B cell (primary cell): ENCODE measurements at regions not wholly inside any gene's neighbourhood (a gene's known extent, or its start where the extent isn't known, plus 50 kb on each side); places are given as distances from the start of the nearest gene placed in this dataset.

Source experiments
- ATAC-seq: fragments of 200-7000 bp; cut with Tn5 transposase; one replicate; pipeline ENCODE4 v1.10.0; 2021; ENCODE audit warnings: low read depth, mild to moderate bottlenecking, moderate number of reproducible peaks, moderate library complexity
- CTCF ChIA-PET: fragments of 350-600 bp; sonication (Branson Sonifier 250); formaldehyde crosslinking; loops from one replicate; lab custom pipeline; 2021; ENCODE audit warnings: antibody characterized with exemption, inconsistent platforms; lab: Charles Lee
- POLR2A ChIA-PET: fragments of 350-600 bp; sonication (Branson Sonifier 250); formaldehyde crosslinking; loops from one replicate; lab custom pipeline; 2021; ENCODE audit warnings: antibody characterized with exemption; lab: Charles Lee
- DNase-seq: peaks from one replicate; pipeline ENCODE4 v3.0.0; 2013
- H2AFZ ChIP-seq: 2 replicates; pipeline ENCODE4 v1.6.1; 2012; ENCODE audit warnings: mild to moderate bottlenecking, low read depth, low read length; ENCODE audit not compliant: insufficient read depth, poor library complexity, severe bottlenecking
- H3K27ac ChIP-seq, 2 donors: 1 replicate in 1 of 2; 2 replicates in 1 of 2; pipeline ENCODE4 v1.5.1; 2012 to 2013; ENCODE audit warnings: low read length in 2 of 2, mild to moderate bottlenecking in 2 of 2, moderate library complexity in 1 of 2
- H3K27me3 ChIP-seq, 4 experiments: fragments of 200-600 bp in 1 of 4; sonication (generic) in 1 of 4; replicated peaks in 1 of 4; 1 replicate in 2 of 4; 2 replicates in 2 of 4; pipeline versions ENCODE4 v1.6.1 to v1.7.0; 2013 to 2016; ENCODE audit warnings: low read length in 3 of 4, mild to moderate bottlenecking in 2 of 4, mixed read lengths in 1 of 4, moderate library complexity in 1 of 4; ENCODE audit not compliant: insufficient read depth in 4 of 4, control insufficient read depth in 3 of 4; ENCODE audit errors: control extremely low read depth in 1 of 4
- H3K36me3 ChIP-seq, 2 experiments: replicated peaks in 1 of 2; 1 replicate in 1 of 2; 2 replicates in 1 of 2; pipeline versions ENCODE4 v1.6.1 to v1.7.1; 2013; ENCODE audit warnings: low read length in 1 of 2; ENCODE audit not compliant: insufficient read depth in 2 of 2, control insufficient read depth in 1 of 2; ENCODE audit errors: control extremely low read depth in 1 of 2, extremely low read depth in 1 of 2
- H3K4me1 ChIP-seq, 2 donors: fragments of 200-600 bp in 1 of 2; sonication (generic) in 1 of 2; 1 replicate in 1 of 2; 2 replicates in 1 of 2; pipeline versions ENCODE4 v1.5.1 to v1.6.1; 2013 to 2017; ENCODE audit warnings: low read length in 2 of 2; ENCODE audit not compliant: control insufficient read depth in 2 of 2, insufficient read depth in 2 of 2
- H3K4me2 ChIP-seq: replicated peaks from 2 replicates; pipeline ENCODE3; 2012; ENCODE audit warnings: mild to moderate bottlenecking, low read depth, low read length; ENCODE audit not compliant: poor library complexity, severe bottlenecking
- H3K4me3 ChIP-seq, 5 experiments: fragments of 200-600 bp in 1 of 5; sonication (generic) in 1 of 5; 1 replicate in 3 of 5; 2 replicates in 2 of 5; pipeline versions ENCODE4 v1.5.1 to v1.7.0; 2011 to 2016; ENCODE audit warnings: low read length in 4 of 5, mild to moderate bottlenecking in 4 of 5, low read depth in 2 of 5, control low read depth in 1 of 5, moderate library complexity in 1 of 5; ENCODE audit not compliant: insufficient read depth in 1 of 5; ENCODE audit errors: control extremely low read depth in 1 of 5, extremely low read depth in 1 of 5
- H3K79me2 ChIP-seq: fragments of 200-600 bp; sonication (generic); one replicate; pipeline ENCODE4 v1.6.0; 2016; ENCODE audit warnings: low read length; ENCODE audit not compliant: control insufficient read depth, insufficient read depth
- H3K9ac ChIP-seq: fragments of 200-600 bp; sonication (generic); 2 replicates; pipeline ENCODE4 v1.6.1; 2017; ENCODE audit warnings: mild to moderate bottlenecking, low read length, moderate library complexity
- H3K9me3 ChIP-seq, 3 donors: one replicate each; pipeline versions ENCODE4 v1.6.1 to v1.7.1; 2013; ENCODE audit warnings: low read length in 2 of 3; ENCODE audit not compliant: control insufficient read depth in 2 of 3, insufficient read depth in 1 of 3; ENCODE audit errors: control extremely low read depth in 1 of 3
- H4K20me1 ChIP-seq: 2 replicates; pipeline ENCODE4 v1.6.0; 2012; ENCODE audit warnings: mild to moderate bottlenecking, low read length; ENCODE audit not compliant: insufficient read depth, control insufficient read depth, poor library complexity, severe bottlenecking
- H3K27ac Mint-ChIP-seq: one replicate; pipeline ENCODE4 v1.8.0; 2021; ENCODE audit warnings: mixed read lengths
- H3K27me3 Mint-ChIP-seq: one replicate; pipeline ENCODE4 v1.8.0; 2021; ENCODE audit warnings: mixed read lengths
- H3K4me1 Mint-ChIP-seq: one replicate; pipeline ENCODE4 v1.8.0; 2021; ENCODE audit warnings: mixed read lengths
- H3K4me3 Mint-ChIP-seq: one replicate; pipeline ENCODE4 v1.8.0; 2021; ENCODE audit warnings: mixed read lengths
- H3K9me3 Mint-ChIP-seq: one replicate; pipeline ENCODE4 v1.8.0; 2022; ENCODE audit warnings: mixed read lengths; ENCODE audit not compliant: insufficient read depth
- CTCF ChIP-seq: fragments of 200-600 bp; IDR thresholded peaks from one replicate; pipeline ENCODE4 v1.8.0; 2022; ENCODE audit warnings: antibody characterized with exemption, mild to moderate bottlenecking
- EZH2 ChIP-seq: IDR thresholded peaks from 2 replicates; pipeline ENCODE4 v1.6.1; 2012; ENCODE audit warnings: borderline replicate concordance, low read depth, mild to moderate bottlenecking, moderate library complexity, low read length; ENCODE audit not compliant: insufficient read depth, poor library complexity, severe bottlenecking
- WGBS: methylation state at CpG from one replicate; pipeline ENCODE4 v1.1.5; 2013; ENCODE audit warnings: missing lambda C conversion rate; ENCODE audit not compliant: insufficient coverage; 5-methylcytosine and 5-hydroxymethylcytosine counted together
- intact Hi-C: fragments of 100-400 bp; cut with micrococcal nuclease; formaldehyde crosslinking; loops from one replicate; pipeline ENCODE4 v1.10.0; 2022

- Histone ChIP-seq H3K4me1 (no peaks in the 10 kb centered on the region), H3K79me2 (no peaks in the 10 kb centered on the region), H3K36me3 (no peaks in the 10 kb centered on the region), H3K9me3 (peaks cover 0 to 20% (median 0%) of the 10 kb centered on the region in 3 donors), H3K27me3 (no peaks in the 10 kb centered on the region), H4K20me1 (no peaks in the 10 kb centered on the region), H2AFZ (no peak overlapping the region), H3K4me2 (no peak overlapping the region), H3K4me3 (no peak overlapping the region), H3K27ac (no peak overlapping the region), H3K9ac (no peak overlapping the region)
- Mint-ChIP-seq H3K27ac (no peak overlapping the region), H3K4me1 (no peaks in the 10 kb centered on the region), H3K27me3 (no peaks in the 10 kb centered on the region), H3K4me3 (no peak overlapping the region), H3K9me3 (peaks cover 2% of the 10 kb centered on the region)
- ChIA-PET CTCF (no interaction called here), POLR2A (no interaction called here)
- 70% methylated on average over 6 of the region's 8 CpGs for WGBS
- DNase-seq (no peak), ATAC-seq (no peak)
- intact Hi-C loops = no loop called here
- TF ChIP-seq EZH2 (no peak), CTCF (no peak)
Measured at GRCh38 chr7:53743697-53744402, 708.4 kb downstream of the POM121L12 start.

DNA sequence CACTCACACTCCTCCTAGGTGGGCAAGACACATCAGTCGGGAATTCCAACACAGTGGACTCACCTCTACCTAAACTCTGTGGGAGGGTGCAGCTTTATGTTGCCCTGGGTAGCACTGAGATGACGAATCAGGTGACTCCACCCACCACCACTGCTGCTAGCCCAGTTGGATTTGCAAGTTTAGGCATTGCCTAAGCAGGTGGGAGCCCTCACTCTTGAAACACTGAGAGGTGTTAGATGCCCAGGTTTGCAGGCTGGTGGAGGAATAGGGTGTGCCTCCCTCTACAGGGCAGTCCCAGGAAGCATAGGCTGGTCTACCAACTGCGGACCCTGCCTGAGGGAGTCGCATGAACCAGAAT lies 708.9 kb downstream of the POM121L12 start:
- H3K9me3 Mint-ChIP-seq = peaks cover 2% of the 10 kb centered on the region
- H3K4me3 Mint-ChIP-seq = no peak overlapping the region
- Histone ChIP-seq H3K27me3 (no peaks in the 10 kb centered on the region), H2AFZ (no peak overlapping the region), H3K9me3 (peaks cover 0 to 20% (median 0%) of the 10 kb centered on the region in 3 donors), H3K4me3 (no peak overlapping the region), H4K20me1 (no peaks in the 10 kb centered on the region), H3K36me3 (no peaks in the 10 kb centered on the region), H3K27ac (no peak overlapping the region), H3K9ac (no peak overlapping the region), H3K4me1 (no peaks in the 10 kb centered on the region), H3K79me2 (no peaks in the 10 kb centered on the region), H3K4me2 (no peak overlapping the region)
- TF ChIP-seq EZH2 (no peak), CTCF (no peak)
- H3K27ac Mint-ChIP-seq = no peak overlapping the region
- H3K27me3 Mint-ChIP-seq = no peaks in the 10 kb centered on the region
- ChIA-PET POLR2A (no interaction called here), CTCF (no interaction called here)
- no peak for DNase-seq
- intact Hi-C loops = no loop called here
- no peak for ATAC-seq
- H3K4me1 Mint-ChIP-seq = no peaks in the 10 kb centered on the region
- 100% methylated on average over 3 of the region's 4 CpGs for WGBS
